ENCODE measurements at regions not wholly inside any gene's neighbourhood (a gene's known extent, or its start where the extent isn't known, plus 50 kb on each side); places are given as distances from the start of the nearest gene placed in this dataset.
"Not testable (repeated sequence)": the region's sequence is repeated elsewhere in the genome, so short reads cannot be mapped to it uniquely, and the experiment has no call there.

- no peak overlapping the region for H3K4me3 ChIP-seq (ENCODE audit: low read depth, low read length)
- TF ChIP-seq, protein P1, sequence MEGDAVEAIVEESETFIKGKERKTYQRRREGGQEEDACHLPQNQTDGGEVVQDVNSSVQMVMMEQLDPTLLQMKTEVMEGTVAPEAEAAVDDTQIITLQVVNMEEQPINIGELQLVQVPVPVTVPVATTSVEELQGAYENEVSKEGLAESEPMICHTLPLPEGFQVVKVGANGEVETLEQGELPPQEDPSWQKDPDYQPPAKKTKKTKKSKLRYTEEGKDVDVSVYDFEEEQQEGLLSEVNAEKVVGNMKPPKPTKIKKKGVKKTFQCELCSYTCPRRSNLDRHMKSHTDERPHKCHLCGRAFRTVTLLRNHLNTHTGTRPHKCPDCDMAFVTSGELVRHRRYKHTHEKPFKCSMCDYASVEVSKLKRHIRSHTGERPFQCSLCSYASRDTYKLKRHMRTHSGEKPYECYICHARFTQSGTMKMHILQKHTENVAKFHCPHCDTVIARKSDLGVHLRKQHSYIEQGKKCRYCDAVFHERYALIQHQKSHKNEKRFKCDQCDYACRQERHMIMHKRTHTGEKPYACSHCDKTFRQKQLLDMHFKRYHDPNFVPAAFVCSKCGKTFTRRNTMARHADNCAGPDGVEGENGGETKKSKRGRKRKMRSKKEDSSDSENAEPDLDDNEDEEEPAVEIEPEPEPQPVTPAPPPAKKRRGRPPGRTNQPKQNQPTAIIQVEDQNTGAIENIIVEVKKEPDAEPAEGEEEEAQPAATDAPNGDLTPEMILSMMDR (IDR thresholded peaks at IDR 0.05; ENCODE audit: low read depth, low read length) = no peak
Observed at GRCh38 chr10:4270116-4270515, 485.1 kb upstream of the KLF6 start.

GRCh38 chr10:4268490-4268889 is 483.5 kb upstream of the KLF6 start:
- H3K4me3 ChIP-seq (ENCODE audit: low read depth, low read length) = not testable (repeated sequence)

GRCh38 chr10:4267086-4267773 is 482.2 kb upstream of the KLF6 start:
- TF ChIP-seq, protein P1 (IDR thresholded peaks at IDR 0.05; ENCODE audit: low read depth, low read length) = no peak
- H3K4me3 ChIP-seq (ENCODE audit: low read depth, low read length) = no peak overlapping the region

DNA sequence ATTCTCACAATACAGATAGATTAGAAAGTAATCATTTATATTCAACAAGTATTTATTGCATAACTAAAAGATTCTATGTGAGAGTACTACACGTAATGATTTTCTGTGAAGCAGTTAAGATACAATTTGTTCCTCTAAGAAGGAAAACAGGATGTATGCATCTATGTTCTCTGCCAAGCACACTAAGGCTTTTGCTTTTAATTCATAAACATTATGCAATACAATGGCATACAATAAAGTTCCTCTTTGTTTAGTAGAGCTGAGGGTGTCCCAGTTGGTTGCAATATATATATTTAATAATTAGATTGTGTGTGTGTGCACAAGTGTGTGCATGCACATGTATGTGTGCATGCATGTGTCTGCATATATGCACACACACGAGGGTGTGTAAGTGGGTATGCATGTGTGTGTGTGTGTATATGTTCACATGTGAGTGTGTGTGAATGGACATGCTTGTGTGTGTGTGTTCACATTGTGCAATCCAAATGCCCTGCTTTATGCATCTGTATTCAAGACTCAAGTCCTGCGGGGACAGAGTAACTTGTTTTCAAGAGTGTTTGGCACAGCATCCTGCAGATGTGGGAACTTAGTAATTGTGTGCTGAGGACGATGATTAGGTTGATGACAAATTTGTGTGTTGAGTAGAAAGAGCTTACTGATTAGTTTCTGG is 481.5 kb upstream of the KLF6 start:
- H3K4me3 ChIP-seq (ENCODE audit: low read depth, low read length) = no peak overlapping the region
- TF ChIP-seq, protein P1 (IDR thresholded peaks at IDR 0.05; ENCODE audit: low read depth, low read length) = no peak

DNA sequence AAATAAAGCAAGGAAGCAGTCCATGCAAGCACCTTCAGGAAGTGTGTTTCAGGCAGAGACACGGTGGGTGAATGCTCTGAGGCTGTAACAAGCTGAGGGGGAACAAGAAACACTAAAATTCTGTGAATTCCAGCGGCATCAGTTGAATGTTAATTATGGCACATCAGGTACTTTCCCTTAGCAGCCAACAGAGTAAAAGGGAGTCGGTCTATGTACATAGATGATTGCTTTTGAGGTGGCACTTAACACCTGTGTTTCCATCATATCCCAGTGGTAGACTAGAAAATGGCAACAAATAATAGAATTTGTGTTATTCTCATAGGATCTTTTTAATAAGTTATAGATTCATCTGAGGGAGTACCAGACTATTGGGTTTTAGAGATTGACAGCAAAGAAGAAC is 481.0 kb upstream of the KLF6 start:
- TF ChIP-seq, protein P1 (IDR thresholded peaks at IDR 0.05; ENCODE audit: low read depth, low read length) = no peak
- H3K4me3 ChIP-seq (ENCODE audit: low read depth, low read length) = no peak overlapping the region

- TF ChIP-seq, protein P1 (IDR thresholded peaks at IDR 0.05; ENCODE audit: low read depth, low read length) = no peak
- H3K4me3 ChIP-seq (ENCODE audit: low read depth, low read length) = no peak overlapping the region
Observed at GRCh38 chr10:4264209-4264865, 479.3 kb upstream of the KLF6 start.

- TF ChIP-seq, protein P1 (IDR thresholded peaks at IDR 0.05; ENCODE audit: low read depth, low read length) = no peak
- H3K4me3 ChIP-seq (ENCODE audit: low read depth, low read length) = no peak overlapping the region
Observed at GRCh38 chr10:4263601-4263921, 478.6 kb upstream of the KLF6 start.
